GM12891 (cell line): ENCODE measurements at regions not wholly inside any gene's neighbourhood (a gene's known extent, or its start where the extent isn't known, plus 50 kb on each side); places are given as distances from the start of the nearest gene placed in this dataset.
"Not testable (repeated sequence)": the region's sequence is repeated elsewhere in the genome, so short reads cannot be mapped to it uniquely, and the experiment has no call there.

Experiments used
- POLR2A ChIP-seq: IDR thresholded peaks from 2 replicates; pipeline ENCODE4 v1.6.1; 2011; ENCODE audit warnings: low read depth, low read length, control low read depth
- POLR2AphosphoS5 ChIP-seq: IDR thresholded peaks from 2 replicates; pipeline ENCODE4 v1.6.1; 2011; ENCODE audit warnings: low read depth, low read length, control low read depth
- POU2F2 ChIP-seq: IDR thresholded peaks from 2 replicates; pipeline ENCODE4 v1.6.1; 2011; ENCODE audit warnings: low read depth, mild to moderate bottlenecking, control low read depth, low read length, moderate library complexity
- TAF1 ChIP-seq: IDR thresholded peaks from 2 replicates; pipeline ENCODE4 v1.6.1; 2011; ENCODE audit warnings: low read depth, low read length, control low read depth

GRCh38 chr22:25344366-25344765, 124.9 kb downstream of the CRYBB2 start:
- TF ChIP-seq TAF1, POLR2AphosphoS5, POLR2A, POU2F2: not testable (repeated sequence)
